Pons (tissue), 1 donor: ENCODE measurements at regions not wholly inside any gene's neighbourhood (a gene's known extent, or its start where the extent isn't known, plus 50 kb on each side); places are given as distances from the start of the nearest gene placed in this dataset.

Experiments
- DNase-seq: peaks from one replicate; pipeline ENCODE4 v3.0.0-alpha.2; 2016; ENCODE audit warnings: low spot score

- no peak for DNase-seq
Observed at GRCh38 chr7:98515201-98515600, 101.9 kb upstream of the NPTX2 start.

DNA sequence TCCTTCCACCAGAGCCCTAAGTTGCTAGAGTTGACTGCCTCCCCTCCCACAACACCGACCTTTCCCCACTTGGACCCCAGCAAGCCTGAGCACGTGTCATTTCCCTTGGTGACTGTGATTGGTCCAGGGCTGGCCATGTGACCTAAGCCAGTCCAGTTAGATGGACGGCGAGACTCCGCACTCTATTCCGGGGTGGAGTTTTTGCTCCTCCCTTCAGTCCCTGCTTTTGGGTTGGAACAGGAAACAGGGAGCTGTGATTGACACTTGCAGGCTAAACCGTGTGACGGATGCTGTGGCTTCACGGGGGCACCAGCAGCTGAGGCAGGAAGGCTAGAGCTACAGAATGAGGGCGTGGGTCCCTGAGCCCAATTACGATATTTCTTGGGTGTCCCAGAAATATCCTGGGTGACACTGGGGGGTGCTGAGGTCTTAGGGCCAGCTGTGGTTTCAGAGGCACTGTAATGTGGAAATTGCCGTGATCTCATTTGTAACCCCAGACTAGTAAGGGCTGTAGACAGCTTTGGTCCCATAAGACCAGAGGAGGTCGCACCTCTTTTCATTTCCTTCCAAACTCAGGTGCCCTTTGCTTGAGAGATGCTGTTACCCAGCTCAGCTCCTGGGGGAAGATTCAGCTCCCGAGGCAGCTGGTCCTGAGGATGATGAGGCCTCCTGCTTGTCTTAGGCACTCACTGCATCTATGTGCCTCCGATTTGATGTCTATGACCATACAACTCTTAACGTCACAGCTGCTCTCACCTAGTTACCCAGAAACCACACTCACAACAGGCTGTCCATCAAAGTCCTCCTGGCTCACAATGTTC lies 102.7 kb upstream of the NPTX2 start:
- no peak for DNase-seq

DNA sequence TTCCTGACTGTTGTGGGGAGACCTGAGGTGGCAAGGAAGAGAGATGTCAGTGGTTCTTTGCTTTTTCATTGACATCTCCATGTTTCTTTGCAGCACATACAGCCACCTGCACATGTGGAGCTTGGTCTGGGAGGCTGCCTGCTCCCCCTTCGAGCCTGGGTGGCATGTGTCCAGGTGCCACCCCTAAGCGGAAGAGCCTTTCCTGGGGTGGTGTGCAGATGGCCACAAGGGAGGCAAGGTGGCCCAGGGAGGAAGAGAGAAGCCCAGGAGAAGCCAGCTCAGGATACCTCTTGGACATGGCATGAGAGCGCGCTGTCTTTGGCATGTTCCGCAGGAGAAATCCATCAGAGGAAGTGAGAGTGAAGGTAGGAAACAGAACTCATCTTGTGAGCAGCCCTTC lies 105.9 kb upstream of the NPTX2 start:
- no peak for DNase-seq

DNA sequence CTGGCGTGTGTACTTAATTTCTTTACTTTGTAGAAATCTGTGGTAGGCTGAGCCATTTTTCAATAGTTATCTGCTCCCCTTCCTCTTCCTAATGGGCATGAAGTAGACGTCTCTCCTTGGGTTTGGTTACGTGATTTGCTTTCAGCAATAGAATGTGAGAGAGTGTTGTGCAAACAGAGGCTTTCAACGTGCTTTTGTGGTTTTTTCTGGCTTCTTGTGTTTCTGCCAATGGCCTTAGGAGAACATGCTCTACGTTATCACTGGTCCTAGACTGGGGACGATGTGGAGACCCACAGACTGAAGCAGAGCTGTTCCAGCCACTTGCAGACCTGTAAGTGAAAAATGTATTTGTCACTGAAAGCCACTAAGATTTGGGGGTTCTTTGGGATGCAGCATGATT lies 107.2 kb upstream of the NPTX2 start:
- no peak for DNase-seq

DNA sequence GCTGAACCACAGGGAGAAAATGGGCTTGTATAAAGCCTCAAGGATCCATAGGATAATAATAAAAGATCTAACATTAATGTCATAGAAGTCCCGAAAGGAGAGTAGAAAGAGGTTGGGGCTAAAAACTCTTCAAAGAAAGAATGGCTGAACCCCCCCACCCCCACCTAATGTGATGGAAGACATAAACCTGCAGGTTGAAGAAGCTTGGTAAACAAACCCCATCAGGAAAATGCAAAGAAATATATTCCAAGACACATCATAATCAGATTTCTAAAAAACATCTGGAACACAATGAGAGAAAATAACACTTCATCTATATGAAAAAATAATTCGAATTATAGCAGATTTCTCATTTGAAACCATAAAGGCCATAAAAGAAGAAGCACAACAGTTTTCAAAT lies 105.6 kb upstream of the BAIAP2L1 start:
- DNase-seq = no peak

DNA sequence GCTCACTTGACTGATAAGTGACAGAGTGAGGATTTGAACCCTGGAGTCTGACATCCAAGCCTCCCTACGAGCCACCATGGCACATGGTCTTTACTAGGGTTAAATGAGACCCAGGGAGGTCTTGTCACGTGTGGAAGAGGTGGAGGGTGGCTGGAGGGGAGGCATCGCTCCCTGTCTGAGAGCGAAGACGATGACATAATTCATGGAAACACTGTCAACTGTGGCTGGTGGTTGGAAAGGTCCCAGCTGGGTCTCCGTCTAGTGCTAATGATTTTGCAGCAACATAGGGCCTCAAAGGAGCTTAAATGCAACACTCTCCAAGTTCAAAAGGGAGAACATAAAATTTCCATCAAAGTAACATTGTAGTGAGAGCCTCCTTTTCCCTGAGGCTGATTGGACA lies 99.9 kb upstream of the BAIAP2L1 start:
- DNase-seq = no peak

DNA sequence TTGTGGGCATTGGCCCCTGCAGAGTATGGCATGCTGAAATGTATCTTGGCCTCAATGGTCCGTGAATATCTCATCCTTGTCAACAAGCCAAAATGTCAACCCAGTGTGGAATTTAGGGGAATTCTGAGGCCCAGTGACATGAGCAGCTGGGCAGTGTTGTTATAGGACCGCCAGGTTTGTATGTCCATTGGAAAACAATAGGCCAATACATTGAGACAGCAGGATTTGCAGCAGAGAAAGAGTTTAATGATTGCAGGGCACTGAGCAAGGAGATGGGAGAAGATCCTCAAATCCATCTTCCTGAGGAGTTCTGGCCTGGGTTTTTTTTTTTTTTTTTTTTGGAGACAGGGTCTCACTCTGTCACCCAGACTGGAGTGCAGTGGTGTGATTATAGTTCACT lies 95.7 kb upstream of the BAIAP2L1 start:
- DNase-seq = no peak

- DNase-seq = no peak
Observed at GRCh38 chr7:98495200-98495955, 94.5 kb upstream of the BAIAP2L1 start.

DNA sequence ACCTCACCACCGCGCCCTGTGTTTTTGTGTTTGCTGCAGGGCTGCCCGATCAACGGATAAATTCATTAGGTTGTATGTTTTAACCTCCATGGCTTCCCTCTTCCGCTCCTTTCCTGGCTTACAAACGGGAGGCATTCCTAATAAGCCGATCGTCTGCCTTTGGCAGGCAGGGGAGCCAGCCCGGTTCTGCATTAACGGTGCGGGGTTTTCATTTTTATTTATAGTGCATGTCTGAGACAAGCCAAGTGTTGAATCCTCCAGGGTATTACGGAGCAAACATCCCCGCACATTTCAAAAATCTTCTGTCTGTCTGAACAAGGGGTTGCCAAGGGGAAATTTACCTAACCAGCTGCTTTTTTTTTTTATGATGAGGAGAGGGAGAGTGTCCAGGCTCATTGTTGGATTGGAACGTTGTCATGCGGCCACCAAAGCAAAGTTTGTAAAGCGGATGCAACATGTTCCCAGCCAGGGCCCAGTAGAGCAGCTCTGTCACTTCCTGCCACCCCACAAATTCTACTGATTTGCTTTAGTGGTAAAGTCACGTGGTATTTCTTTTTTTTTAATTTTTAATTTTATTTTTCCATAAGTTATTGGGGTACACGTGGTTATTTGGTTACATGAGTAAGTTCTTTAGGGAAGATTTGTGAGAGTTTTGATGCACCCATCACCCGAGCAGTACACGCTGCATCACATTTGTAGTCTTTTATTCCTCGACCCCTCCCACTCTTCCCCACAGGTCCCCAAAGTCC lies 92.3 kb upstream of the BAIAP2L1 start:
- no peak for DNase-seq

DNA sequence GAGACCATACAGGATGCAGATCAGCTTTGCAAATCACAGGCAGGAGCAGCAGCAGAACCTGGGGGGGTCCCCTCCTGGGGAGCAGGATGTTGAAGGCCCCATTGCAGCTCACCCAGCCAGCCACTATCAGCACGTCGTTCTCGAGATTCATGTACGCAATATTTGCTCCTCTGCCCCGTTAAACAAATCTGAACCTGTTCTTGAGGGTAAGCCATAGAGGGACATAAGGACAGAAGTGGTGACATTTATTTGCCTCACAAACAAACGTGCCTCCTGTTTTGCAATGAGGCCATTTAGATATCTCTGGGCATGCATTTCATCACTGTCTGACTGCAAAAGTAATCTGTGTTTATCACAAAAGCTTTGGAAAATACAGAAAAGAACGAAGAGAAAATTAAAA lies 87.3 kb upstream of the BAIAP2L1 start:
- DNase-seq = no peak

- no peak for DNase-seq
Observed at GRCh38 chr7:98483964-98484545, 83.2 kb upstream of the BAIAP2L1 start.

DNA sequence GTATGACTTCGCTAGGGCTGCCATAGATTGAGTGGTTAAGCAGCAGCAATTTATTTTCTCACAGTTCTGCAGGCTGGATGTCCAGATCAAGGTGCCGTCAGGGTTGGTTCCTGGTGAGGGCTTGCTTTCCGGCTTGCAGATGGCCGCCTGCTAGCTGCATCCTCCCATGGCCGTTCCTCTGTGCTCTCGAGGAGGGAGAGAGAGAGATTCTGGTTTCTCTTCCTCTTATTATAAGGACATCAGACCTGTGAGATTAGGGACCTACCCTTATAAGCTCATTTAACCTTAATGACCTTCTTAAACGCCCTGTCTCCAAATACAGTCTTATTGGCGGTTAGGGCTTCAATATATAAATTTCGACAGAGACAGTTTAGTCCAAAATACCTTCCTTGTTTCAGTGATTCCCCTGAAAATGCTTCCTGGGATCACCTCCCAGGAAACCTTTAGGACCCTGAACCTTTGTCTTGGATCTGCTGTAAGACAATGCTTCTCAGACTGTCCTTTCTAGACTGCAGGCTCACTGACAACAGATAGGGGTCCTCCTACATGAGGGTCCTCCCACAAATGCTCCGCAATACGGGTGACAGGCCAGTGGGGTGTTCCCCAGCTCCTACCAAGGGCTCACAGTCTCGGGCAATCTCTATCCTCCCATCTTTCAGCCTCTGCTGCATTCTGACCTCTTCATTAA lies 82.5 kb upstream of the BAIAP2L1 start:
- no peak for DNase-seq

GRCh38 chr7:98479318-98479717 lies 78.4 kb upstream of the BAIAP2L1 start:
- no peak for DNase-seq

DNA sequence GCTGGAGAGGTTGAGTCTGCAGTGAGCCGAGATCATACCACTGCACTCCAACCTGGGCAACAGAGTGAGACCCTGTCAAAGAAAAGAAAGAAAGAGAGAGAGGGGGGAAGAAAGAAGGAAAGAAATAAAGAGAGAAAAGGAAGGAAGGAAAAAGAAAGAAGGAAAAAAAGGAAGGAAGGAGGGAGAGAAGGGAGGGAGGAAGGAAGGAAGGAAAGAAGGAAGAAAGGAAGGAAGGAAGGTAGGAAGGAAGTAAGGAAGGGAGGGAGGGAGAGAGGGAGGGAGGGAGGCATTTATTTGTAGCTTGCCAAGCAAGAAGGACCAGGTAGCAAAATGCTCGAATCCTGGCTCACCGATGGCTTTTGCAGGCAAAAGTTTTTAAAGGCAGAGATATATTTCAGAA lies 74.5 kb upstream of the BAIAP2L1 start:
- no peak for DNase-seq

- DNase-seq = no peak
Observed at GRCh38 chr7:98474558-98474957, 73.7 kb upstream of the BAIAP2L1 start.

DNA sequence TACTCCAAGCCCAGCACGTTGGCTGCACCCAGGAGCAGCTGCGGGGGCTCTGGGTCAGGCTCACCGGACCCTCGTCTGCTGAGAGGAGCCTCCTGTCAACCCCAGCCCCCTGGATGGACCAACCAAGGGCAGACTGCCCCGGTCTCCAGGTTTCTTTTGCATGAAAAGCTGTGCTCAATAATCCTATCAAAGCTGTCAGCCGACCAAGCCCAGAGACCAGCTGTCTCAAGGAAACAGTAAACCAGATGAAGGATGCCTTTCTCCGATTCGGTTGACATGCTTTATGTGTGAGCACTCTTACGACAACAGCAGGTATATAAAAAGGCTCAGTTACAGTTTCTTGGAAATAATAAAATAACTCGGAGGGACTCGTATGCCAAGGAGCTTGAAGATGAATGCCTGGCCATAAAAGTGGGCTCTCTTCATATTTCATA lies 71.6 kb upstream of the BAIAP2L1 start:
- DNase-seq = no peak

GRCh38 chr7:98470485-98471240 lies 69.8 kb upstream of the BAIAP2L1 start:
- no peak for DNase-seq

DNA sequence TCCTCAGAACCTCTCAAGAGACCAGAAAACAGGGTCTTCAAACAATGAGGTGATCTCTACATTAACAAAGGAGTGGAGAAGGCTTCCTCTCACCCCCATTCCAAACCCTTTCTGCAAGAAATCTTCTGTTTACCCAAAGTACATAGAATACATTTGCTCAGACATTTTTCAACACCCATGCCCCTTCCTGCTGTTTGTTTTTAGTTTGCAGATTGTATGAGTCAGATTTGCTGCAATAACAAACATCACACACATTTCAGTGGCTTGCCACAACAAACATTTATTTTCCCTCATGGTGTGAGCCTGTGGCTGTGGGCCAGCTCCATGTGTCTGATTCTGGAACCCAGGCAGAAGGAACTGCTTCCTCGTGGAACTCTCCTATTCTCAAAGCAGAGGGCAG lies 68.2 kb upstream of the BAIAP2L1 start:
- DNase-seq = no peak

- no peak for DNase-seq
Observed at GRCh38 chr7:98467570-98468312, 66.9 kb upstream of the BAIAP2L1 start.

GRCh38 chr7:98465022-98465421 lies 64.1 kb upstream of the BAIAP2L1 start:
- no peak for DNase-seq
